ENCODE measurements at regions not wholly inside any gene's neighbourhood (a gene's known extent, or its start where the extent isn't known, plus 50 kb on each side); places are given as distances from the start of the nearest gene placed in this dataset.

GRCh38 chr7:114229246-114229645 lies 185.4 kb upstream of the FOXP2 start:
- no peaks in the 10 kb centered on the region for H3K36me3 Mint-ChIP-seq
- no peak for DNase-seq
- no peaks in the 10 kb centered on the region for H3K27me3 Mint-ChIP-seq
- no peaks in the 10 kb centered on the region for H3K9me3 Mint-ChIP-seq
- H3K4me3 Mint-ChIP-seq: no peak overlapping the region
- no peaks in the 10 kb centered on the region for H3K4me1 Mint-ChIP-seq
- H3K27ac Mint-ChIP-seq: no peak overlapping the region

DNA sequence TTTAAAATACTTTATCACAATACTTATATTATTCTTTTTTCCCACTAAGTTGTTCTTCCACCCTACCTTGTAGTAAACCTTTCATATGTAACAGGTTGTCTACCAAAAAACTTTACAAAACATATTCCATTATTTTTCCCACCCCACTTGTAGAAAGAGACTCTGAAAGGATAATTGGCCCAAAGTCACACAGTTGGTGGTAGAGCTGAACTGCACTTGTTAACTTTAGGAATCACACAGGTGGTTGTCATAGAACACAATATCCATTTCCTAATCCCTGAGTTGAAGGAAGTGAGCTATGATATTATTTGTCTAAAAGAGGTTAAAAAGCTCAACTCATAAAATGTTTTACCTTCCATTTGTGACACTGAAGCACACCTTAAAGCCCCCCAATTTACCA lies 188.8 kb upstream of the FOXP2 start:
- Mint-ChIP-seq H3K4me1 (no peaks in the 10 kb centered on the region), H3K27me3 (no peaks in the 10 kb centered on the region), H3K9me3 (no peaks in the 10 kb centered on the region), H3K36me3 (no peaks in the 10 kb centered on the region), H3K27ac (no peak overlapping the region), H3K4me3 (no peak overlapping the region)
- no peak for DNase-seq

- Mint-ChIP-seq H3K36me3 (no peaks in the 10 kb centered on the region), H3K27ac (no peak overlapping the region), H3K4me3 (no peak overlapping the region), H3K9me3 (no peaks in the 10 kb centered on the region), H3K4me1 (no peaks in the 10 kb centered on the region), H3K27me3 (no peaks in the 10 kb centered on the region)
- DNase-seq: no peak
These were observed 196.3 kb upstream of the FOXP2 start for GRCh38 chr7:114218283-114218682.

GRCh38 chr7:114217026-114217806 lies 197.4 kb upstream of the FOXP2 start:
- no peaks in the 10 kb centered on the region for H3K4me1 Mint-ChIP-seq
- H3K4me3 Mint-ChIP-seq: no peak overlapping the region
- H3K27ac Mint-ChIP-seq: no peak overlapping the region
- no peaks in the 10 kb centered on the region for H3K36me3 Mint-ChIP-seq
- no peaks in the 10 kb centered on the region for H3K27me3 Mint-ChIP-seq
- no peak for DNase-seq
- no peaks in the 10 kb centered on the region for H3K9me3 Mint-ChIP-seq

- H3K27ac Mint-ChIP-seq: no peak overlapping the region
- DNase-seq: no peak
- H3K9me3 Mint-ChIP-seq: peaks cover 3% of the 10 kb centered on the region
- H3K36me3 Mint-ChIP-seq: no peaks in the 10 kb centered on the region
- H3K4me3 Mint-ChIP-seq: no peak overlapping the region
- no peaks in the 10 kb centered on the region for H3K4me1 Mint-ChIP-seq
- H3K27me3 Mint-ChIP-seq: no peaks in the 10 kb centered on the region
These were observed 200.1 kb upstream of the FOXP2 start for GRCh38 chr7:114214466-114214865.

DNA sequence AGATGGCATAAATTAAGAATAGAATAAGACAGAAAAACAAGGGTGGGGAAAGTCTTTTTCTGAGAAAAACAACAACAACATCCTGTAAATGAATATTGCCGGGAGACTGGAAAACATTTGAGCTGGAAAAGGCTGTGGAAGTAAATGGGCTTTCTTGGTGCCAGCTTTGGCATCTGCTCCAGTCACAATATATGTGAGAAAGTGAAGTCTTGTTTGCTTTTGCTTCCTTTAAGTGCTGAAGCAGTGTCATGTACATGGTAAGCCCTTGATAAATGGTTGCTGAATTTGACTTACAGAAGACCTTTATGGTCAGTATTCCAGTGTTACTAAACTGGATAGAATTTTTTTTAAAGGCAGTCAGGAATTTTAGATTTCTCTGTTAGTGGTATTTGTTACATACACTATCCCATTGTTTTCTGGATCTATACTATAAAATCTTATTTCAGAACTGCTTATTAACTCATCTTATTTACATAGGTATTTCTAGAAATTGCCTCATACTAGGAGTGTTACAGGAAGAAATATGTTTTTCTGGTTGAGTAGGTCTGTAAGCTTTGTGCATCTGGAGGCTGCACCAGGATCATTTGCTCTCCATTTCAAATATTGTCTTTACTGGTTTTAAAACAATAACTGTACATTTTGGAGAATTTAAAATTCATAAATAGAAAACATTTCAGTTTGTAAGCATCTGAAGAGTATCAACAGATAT lies 201.7 kb upstream of the FOXP2 start:
- Mint-ChIP-seq H3K4me3 (no peak overlapping the region), H3K36me3 (no peaks in the 10 kb centered on the region), H3K27me3 (no peaks in the 10 kb centered on the region), H3K27ac (no peak overlapping the region), H3K4me1 (no peaks in the 10 kb centered on the region), H3K9me3 (peaks cover 6% of the 10 kb centered on the region)
- no peak for DNase-seq

DNA sequence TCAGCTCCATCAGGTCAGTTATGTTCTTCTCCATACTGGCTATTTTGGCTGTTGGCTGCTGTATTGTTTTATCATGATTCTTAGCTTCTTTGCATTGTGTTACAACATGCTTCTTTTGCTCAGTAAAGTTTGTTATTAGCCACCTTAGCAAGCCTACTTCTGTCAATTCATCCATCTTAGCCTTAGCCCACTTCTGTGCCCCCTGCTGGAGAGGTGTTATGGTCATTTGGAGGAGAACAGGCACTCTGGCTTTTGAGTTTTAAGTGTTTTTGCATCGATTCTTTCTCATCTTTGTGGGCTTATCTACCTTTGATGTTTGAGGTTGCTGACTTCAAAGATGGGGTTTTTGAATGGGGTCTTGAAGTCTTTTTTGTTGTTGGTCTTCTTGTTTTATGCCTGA lies 204.6 kb upstream of the FOXP2 start:
- no peaks in the 10 kb centered on the region for H3K27me3 Mint-ChIP-seq
- H3K27ac Mint-ChIP-seq: no peak overlapping the region
- no peaks in the 10 kb centered on the region for H3K4me1 Mint-ChIP-seq
- no peaks in the 10 kb centered on the region for H3K36me3 Mint-ChIP-seq
- no peak for DNase-seq
- H3K4me3 Mint-ChIP-seq: no peak overlapping the region
- H3K9me3 Mint-ChIP-seq: peaks cover 6% of the 10 kb centered on the region

DNA sequence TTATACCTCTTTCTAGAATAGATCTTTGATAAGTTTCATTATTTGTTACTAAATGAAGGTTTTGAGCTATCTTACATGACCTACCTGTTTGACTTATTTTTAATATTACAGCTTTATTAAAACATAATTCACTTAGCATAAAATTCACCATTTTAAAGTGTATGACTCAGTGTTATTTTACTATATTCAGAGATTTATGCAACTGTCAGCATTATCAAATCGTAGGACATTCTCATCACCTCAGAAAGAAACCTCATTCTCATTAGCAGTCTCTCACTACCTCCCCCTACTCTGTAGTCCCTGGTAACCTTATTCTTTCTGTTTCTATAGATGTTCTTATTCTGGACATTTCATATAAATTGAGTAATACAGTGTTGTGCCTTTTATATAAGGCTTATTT lies 207.9 kb upstream of the FOXP2 start:
- H3K4me1 Mint-ChIP-seq: no peaks in the 10 kb centered on the region
- no peaks in the 10 kb centered on the region for H3K36me3 Mint-ChIP-seq
- H3K27ac Mint-ChIP-seq: no peak overlapping the region
- no peak overlapping the region for H3K4me3 Mint-ChIP-seq
- peaks cover 6% of the 10 kb centered on the region for H3K9me3 Mint-ChIP-seq
- DNase-seq: no peak
- no peaks in the 10 kb centered on the region for H3K27me3 Mint-ChIP-seq

DNA sequence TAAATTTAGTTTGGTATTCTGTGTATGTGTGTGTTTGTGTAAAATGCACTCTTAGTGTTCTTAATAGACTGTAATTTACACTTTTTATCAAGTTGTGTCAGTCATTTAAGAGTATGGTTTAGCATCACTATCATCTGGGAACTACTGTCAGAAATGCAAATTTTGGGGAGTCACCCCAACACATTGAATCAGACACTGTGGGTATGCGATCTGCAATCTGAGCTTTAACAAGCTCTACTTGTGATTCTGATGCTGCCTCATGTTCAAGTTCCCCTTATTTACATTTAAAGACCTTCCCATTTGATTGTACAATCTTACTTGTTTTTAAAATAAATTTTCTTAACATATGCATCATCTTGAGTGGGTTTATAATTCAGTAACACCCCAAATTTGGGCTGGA lies 218.1 kb upstream of the FOXP2 start:
- Mint-ChIP-seq H3K36me3 (no peaks in the 10 kb centered on the region), H3K27ac (no peak overlapping the region), H3K9me3 (no peaks in the 10 kb centered on the region), H3K4me3 (no peak overlapping the region), H3K4me1 (no peaks in the 10 kb centered on the region), H3K27me3 (no peaks in the 10 kb centered on the region)
- no peak for DNase-seq

DNA sequence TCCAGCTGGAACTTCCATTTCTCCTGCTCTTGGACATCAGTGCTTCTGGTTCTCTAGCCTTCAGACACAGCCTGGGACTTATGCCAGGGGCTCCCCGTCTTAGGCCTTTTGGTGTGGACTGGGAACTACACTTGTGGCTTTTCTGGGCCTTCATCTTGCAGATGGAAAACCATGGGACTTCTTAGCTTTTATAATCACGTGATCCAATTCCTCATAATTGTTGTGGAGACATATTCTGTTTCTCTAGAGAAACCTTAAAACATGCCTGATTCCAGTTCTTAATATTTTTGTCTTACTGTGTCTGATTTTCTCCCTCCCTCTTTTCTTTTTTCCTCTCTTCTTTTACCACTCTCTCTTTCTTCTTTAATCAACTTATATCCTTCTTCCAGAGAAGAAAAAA lies 224.2 kb upstream of the FOXP2 start:
- H3K36me3 Mint-ChIP-seq: no peaks in the 10 kb centered on the region
- DNase-seq: no peak
- no peaks in the 10 kb centered on the region for H3K9me3 Mint-ChIP-seq
- no peak overlapping the region for H3K27ac Mint-ChIP-seq
- H3K4me3 Mint-ChIP-seq: no peak overlapping the region
- H3K4me1 Mint-ChIP-seq: no peaks in the 10 kb centered on the region
- no peaks in the 10 kb centered on the region for H3K27me3 Mint-ChIP-seq

- H3K9me3 Mint-ChIP-seq: no peaks in the 10 kb centered on the region
- DNase-seq: no peak
- H3K27me3 Mint-ChIP-seq: no peaks in the 10 kb centered on the region
- no peaks in the 10 kb centered on the region for H3K4me1 Mint-ChIP-seq
- no peak overlapping the region for H3K27ac Mint-ChIP-seq
- no peak overlapping the region for H3K4me3 Mint-ChIP-seq
- H3K36me3 Mint-ChIP-seq: no peaks in the 10 kb centered on the region
These were observed 231.1 kb upstream of the FOXP2 start for GRCh38 chr7:114183311-114184088.

DNA sequence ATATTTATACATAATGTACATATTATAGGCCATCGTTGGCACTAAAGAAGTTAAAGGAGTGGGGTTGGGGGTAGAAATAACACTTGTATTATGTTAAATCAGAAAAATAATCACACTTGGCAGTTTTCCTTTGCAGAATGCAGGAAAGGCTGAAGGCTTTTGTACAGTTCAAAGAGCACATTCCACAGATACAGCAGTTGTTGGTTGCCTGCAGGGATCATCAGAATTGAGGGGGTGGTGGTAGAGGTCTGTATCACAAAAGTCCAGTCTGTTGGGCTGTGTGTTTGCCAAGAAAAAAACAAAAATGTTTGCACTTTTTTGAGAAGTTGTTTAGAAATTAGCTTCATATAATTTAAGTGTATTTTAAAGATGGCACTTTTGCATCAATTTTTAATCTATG lies 231.8 kb upstream of the FOXP2 start:
- DNase-seq: no peak
- Mint-ChIP-seq H3K9me3 (no peaks in the 10 kb centered on the region), H3K27me3 (no peaks in the 10 kb centered on the region), H3K36me3 (no peaks in the 10 kb centered on the region), H3K27ac (no peak overlapping the region), H3K4me3 (no peak overlapping the region), H3K4me1 (no peaks in the 10 kb centered on the region)

GRCh38 chr7:114181280-114181679 lies 233.3 kb upstream of the FOXP2 start:
- H3K27ac Mint-ChIP-seq: no peak overlapping the region
- no peaks in the 10 kb centered on the region for H3K9me3 Mint-ChIP-seq
- no peaks in the 10 kb centered on the region for H3K27me3 Mint-ChIP-seq
- no peak for DNase-seq
- no peaks in the 10 kb centered on the region for H3K4me1 Mint-ChIP-seq
- no peak overlapping the region for H3K4me3 Mint-ChIP-seq
- no peaks in the 10 kb centered on the region for H3K36me3 Mint-ChIP-seq

DNA sequence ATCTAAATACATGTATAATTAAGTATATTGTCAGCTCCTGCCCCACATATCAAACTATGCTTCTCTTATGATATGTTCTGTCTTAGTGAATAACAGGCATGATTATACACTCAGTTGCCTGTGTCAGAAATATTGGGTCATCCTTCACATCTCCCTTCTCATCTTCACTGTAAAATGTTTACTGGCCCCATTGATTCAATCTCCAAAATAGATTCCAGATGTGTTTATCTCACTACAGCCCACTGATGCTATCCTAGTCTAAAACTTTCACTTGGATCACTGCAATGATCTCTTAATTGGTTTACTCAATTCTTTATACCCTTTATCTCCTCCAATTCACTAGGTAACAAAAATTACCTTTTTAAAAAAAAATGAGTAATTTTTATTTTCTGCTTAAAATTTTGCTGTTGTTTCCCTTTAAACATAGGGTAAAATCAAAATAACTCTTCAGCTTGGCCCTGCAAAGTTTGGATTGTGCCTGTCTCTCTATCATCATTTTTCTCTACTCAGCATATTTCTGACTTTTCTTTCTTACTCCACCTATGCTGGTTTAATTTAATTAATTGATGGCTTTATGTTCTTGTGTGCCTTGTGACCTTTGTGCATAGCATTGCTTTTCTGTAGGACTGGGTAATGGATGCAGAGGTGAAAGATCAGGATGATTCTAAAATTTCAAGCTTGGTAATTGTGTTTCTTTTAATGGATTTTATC lies 233.9 kb upstream of the FOXP2 start:
- Mint-ChIP-seq H3K36me3 (no peaks in the 10 kb centered on the region), H3K4me3 (no peak overlapping the region)
- DNase-seq: no peak

DNA sequence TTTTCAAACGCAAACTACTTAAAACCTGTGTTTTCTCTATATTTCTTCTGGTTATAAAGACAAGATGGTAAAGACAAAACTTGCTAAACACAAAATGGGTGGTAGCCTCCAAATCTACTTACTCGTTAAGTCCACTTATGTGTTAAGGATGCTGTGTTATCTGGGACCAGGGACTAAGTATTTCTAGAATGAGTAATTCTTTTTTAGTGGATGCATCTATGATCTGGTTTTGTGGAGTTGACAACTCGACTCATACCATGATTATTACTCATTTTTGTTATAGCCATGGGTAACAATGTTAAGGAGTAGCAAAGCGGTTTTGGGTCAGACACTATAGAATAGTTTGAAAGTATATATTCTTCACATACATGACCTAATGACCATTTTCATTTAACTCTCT lies 239.5 kb upstream of the FOXP2 start:
- Mint-ChIP-seq H3K36me3 (no peaks in the 10 kb centered on the region), H3K4me3 (no peak overlapping the region), H3K4me1 (no peaks in the 10 kb centered on the region), H3K9me3 (no peaks in the 10 kb centered on the region), H3K27me3 (no peaks in the 10 kb centered on the region), H3K27ac (no peak overlapping the region)
- no peak for DNase-seq

More for the DNA sequence above, 233.9 kb upstream of the FOXP2 start:
- no peak overlapping the region for H3K27ac Mint-ChIP-seq
- H3K27me3 Mint-ChIP-seq: no peaks in the 10 kb centered on the region
- H3K4me1 Mint-ChIP-seq: no peaks in the 10 kb centered on the region
- no peaks in the 10 kb centered on the region for H3K9me3 Mint-ChIP-seq
